GM21528 (cell line): ENCODE measurements at regions not wholly inside any gene's neighbourhood (a gene's known extent, or its start where the extent isn't known, plus 50 kb on each side); places are given as distances from the start of the nearest gene placed in this dataset.

Source experiments
- ATAC-seq: cut with Tn5 transposase; IDR thresholded peaks from one replicate; pipeline ENCODE4 v1.9.1; 2021; ENCODE audit warnings: mild to moderate bottlenecking, moderate library complexity; ENCODE audit not compliant: unreplicated experiment, low FRiP score

DNA sequence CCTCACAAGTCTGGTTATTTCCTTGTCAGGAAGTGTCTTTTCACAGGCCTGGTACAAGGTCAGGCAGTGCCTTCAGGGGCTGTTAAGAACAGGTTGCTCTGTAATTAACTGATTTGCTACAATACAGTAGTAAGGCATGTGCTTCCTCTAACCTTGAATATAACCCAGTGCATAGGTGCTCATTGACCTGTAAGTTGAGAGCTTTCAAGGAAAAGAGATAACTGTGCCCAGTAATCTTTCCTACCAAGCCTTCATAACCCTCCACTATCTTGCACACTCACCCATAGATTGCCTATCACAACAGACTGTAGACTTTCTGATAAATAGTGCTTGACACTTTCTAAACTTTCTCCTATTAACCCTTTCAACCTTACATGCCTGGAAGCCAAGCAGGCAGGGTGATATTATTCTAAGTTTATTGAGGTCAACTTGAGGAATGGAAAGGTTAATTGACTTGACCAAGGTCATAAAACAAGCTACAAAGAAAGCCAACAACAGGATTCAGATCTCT, 148.1 kb downstream of the PPARGC1A start:
- ATAC-seq: no peak

- ATAC-seq: no peak
Measured at GRCh38 chr4:23737571-23737970, 152.3 kb downstream of the PPARGC1A start.

DNA sequence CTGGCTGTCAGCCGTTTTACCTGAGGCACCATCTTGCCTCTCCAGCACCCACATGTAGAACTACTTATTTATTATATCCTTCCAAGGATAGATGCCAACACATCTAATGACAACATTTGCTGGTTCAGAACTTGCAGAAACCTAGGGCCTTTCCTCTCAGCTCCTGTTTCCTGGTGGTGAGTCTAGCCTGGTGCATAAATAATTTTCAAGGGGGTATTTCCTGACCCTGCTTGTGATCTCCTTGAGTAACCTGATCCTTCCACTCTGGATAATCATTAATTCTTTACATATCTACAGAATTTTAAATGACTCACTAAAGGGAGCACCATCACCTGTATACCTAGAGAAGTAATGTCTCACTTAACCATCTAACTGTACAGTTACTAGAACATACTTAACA, 153.4 kb downstream of the PPARGC1A start:
- no peak for ATAC-seq

GRCh38 chr4:23734000-23734399, 155.8 kb downstream of the PPARGC1A start:
- no peak for ATAC-seq

GRCh38 chr4:23733476-23733875, 156.4 kb downstream of the PPARGC1A start:
- no peak for ATAC-seq

DNA sequence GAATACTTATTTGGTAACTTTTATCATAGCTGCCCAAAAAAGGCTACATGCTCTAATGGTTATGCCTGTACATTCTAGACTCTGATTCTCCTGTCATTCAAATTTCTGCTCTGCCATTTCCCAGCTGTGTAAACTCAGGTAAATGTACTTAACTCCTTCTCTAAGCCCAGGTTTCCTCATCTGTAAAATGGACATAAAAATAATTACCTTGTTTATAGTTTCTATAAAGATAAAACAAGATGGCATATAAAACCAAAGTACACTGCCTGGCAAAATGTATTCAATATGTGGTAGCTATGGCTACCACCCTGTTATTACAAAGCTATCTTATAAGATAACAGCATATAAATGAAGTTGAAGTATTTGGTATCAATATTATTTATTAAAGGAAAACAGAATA, 158.8 kb downstream of the PPARGC1A start:
- ATAC-seq: no peak

- ATAC-seq: no peak
Measured at GRCh38 chr4:23728971-23729370, 160.9 kb downstream of the PPARGC1A start.

DNA sequence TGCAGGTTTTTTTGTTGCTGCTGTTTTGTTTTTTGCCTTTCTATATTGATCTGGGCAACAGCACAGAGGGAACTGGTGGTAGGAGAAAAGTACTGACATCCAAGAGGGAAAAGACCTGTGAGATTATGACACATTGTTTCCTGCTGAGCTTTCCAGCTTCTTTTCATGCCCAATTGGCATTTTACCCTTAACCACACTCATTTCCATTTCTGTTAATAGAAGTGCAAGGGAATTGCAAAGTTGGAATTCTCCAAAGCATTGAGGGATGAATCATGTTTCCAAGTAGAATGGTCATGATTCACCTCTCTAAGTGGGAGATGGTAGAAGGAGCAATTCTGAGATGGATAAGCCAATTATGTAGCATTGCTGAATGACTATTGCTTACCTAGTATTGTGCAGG, 161.5 kb downstream of the PPARGC1A start:
- no peak for ATAC-seq

DNA sequence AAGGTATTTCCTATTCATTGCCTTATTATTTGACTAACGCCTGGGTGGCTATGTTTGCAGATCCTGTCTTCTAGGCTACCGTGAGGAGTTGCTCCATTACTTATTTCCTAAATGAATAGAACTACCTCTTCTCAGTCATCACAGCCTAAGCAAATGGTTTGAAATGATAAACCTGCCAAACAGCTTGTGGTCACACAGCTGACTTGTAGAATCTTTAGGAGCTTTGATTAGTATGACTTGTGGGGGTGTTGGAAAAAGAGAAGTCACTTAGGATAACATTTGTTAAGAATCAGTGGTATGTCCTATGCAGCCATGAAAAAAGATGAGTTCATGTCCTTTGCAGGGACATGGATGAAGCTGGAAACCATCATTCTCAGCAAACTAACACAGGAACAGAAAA, 169.3 kb downstream of the PPARGC1A start:
- no peak for ATAC-seq

DNA sequence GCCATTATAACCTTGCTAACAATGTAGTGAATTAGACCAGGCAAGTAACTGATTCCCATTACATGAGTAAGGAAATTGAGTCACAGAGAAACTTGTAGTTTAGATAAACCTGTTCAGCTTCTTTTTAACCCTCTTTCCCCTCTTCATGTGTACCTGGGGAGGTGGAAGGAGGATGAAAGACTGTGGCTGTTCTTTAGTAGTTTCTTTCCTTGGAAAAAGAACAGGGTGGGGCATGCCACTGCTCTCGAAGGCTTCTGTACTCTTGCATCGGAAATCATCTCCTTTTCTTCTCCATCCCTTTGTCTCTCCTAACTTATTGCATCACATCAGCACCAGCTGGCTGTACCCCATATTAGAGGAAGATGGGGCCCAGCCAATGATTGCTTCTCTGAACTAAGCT, 171.4 kb downstream of the PPARGC1A start:
- ATAC-seq: no peak

DNA sequence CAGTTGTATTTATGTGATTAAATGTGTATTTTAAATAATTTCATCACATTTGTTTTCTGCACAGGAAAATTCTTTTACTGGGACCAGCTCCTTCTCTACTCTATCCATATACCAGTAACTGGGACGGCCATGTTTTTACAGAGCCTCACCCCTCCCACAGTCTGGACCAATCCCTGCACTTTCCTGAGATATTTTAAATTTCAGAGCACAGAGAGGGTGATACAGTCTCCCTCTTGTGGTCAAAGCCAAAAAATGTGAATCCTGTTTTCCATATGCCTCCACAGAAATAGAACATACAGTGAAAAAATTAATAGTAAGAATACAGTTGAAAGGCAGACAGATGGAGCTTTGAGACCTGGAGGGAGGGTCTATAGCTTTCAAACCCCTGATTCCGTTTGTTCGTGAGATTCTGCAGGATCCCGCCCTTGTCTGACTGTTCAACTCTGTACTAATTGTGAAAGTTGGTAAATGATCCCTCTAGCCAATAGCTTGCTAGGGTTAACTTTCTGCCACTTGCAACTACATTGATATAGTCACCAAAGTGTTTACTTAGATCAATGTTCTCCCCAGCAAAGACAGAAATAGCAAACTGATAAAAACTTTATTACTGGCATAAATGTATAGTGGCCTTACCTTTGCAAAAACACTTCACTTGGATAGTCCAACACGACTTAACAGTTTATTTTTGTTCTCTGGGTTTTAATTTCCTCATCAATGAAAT, 172.2 kb downstream of the PPARGC1A start:
- ATAC-seq: no peak

DNA sequence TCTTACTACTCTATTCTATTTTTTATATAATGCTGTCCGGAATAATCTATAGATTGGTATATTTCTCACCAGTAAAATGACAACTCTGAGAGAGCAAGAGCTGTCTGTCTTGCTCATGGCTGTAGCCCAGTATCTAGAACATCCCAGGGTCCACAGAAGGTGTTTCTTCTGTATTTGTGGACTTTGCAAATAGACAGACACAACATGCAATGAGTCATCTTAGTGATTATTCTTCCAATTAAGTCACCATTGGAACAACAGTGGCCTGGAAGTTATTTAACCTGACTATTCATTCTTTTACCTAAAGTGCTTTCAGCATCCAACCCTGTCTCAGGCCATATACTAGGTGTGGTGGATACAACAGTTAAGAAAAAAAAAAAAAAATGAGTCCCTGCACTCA, 179.5 kb downstream of the PPARGC1A start:
- no peak for ATAC-seq

DNA sequence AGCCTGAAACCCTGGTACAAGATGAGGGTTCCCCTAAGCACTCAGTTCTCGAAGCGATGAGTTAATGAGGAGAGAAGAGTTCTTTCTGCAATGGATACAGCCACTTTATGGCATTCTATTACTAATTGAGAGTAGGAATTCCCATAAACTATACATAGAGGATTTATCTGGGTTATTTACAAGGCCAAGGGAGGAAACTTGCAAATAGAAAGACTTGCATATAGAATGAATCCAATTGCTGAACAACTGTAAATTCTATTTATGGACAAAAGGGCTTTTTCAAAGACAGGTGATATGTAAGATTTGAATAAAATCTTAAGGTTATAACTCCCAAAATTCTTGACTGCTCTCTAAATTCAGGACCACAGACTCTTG, 182.2 kb downstream of the PPARGC1A start:
- no peak for ATAC-seq

GRCh38 chr4:23706972-23707651, 182.7 kb downstream of the PPARGC1A start:
- no peak for ATAC-seq

DNA sequence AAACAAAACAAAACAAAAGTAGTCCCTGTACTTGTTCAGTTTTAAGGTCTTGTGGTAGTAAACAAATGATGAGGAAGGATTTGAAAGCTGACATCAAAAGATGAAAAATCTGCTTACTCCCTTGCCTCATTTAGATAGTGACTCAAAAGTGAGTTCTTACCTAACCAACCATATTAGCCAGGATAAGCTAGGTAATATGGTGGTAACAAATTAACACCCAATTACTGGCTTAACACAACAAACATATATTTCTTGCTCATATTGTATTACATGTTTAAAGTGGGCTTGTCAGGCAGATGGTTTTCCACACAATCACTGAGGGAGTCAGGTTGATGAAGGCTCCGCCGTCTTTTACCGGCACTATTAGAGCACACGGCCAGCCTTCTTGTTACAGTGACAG, 189.7 kb downstream of the PPARGC1A start:
- ATAC-seq: no peak

GRCh38 chr4:23697722-23698121, 192.1 kb downstream of the PPARGC1A start:
- ATAC-seq: no peak

DNA sequence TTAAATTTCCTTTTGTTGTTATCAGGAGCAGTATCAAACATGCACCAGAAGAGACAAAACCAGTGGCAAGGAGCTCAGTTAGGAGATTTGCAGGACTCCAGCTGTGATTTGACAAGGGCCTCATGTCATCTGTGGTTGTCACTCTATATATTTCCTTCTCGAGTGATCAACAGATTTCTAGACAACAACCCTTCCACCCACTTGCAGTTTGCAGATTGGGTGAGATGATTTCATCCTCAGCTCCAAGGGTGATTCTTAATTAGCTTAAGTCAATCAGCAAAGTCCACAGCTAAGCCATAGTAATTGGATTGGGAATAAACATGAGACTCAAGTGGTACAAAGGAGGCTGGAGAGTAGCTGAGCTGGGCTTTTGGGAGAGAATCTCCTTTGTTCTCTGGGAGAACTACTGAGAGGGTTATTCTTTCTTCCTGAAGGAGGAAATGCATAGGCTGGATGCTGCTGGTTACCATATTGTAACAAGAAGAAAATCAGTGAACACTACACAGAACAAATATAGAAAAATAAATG, 192.8 kb downstream of the PPARGC1A start:
- no peak for ATAC-seq

DNA sequence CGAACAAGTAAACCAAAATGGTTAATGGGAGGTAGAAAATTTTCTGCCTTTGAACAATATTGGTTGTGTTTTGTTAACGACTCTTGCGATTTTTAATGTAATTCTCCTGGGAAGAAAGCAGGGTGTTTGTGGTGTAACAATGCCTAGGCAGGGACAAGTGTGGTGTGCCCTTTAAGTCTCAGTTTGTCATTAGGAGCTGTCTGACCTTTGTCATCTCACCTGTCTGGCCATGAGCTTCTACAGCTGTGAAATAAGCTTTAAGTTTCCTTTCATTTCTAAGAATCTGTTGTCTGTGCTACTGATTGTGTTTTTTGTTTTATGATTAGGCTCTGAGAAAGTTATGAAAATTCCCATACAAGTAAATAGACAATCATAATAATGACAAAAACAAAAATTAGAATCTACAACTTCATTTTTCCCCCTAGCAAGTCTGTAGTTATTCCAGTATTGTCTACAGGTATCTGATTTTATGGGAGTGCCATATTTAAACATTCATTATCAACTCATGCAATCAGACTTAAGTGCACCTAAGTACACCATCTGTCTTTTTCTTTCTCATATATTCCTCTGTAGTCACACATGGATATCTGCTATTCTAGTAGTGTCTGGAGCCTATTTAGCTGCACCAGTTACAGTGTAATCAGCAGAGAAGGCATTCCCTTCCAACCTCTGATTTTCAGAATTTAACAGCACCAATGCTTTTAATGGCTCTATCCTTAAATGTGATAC, 203.5 kb downstream of the PPARGC1A start:
- no peak for ATAC-seq

GRCh38 chr4:23685471-23685870, 204.4 kb downstream of the PPARGC1A start:
- ATAC-seq: no peak

DNA sequence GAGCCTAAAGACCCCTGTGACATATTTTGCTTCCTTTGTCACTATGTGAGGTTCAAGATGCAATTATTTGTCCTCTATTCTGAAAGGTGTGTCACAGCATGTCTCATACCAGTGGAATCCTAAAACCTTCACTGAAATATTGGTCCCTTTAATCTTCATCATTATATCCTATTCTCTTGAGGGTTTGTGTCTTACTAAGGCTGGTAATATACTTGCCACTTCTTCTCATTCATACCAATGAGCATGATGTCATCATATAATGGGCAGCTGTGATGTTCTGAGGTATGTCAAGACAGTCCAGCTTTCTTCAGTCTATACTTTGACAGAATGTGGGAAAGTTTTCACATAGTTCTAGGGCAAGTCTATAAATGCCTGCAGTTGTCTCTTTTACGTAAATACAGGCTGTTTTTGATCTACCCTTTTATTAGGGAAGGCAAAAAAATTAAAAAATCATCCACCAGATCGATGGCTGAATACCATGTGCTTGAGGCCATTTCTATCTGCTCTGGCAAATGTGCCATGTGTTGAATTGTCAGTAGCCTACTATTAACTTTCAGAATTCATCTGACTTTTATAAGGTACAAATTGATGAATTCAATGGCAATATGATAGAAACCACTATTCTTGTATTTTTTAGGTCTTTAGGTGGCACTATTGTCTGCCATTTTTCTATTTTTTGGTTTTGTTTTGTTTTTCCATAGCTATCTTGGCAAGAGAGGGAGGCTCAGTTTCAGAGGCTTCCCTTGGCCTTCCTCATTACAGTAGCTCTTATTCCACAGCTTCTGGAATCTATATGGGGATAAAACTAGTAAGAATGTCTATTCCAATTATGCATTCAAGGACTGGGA, 209.0 kb downstream of the PPARGC1A start:
- no peak for ATAC-seq
